PC-9 (cell line): ENCODE measurements at regions not wholly inside any gene's neighbourhood (a gene's known extent, or its start where the extent isn't known, plus 50 kb on each side); places are given as distances from the start of the nearest gene placed in this dataset.

Experiments
- EZH2 ChIP-seq: fragments of 200-600 bp; sonication (generic); IDR thresholded peaks from 2 replicates; pipeline ENCODE4 v1.8.0; 2017; ENCODE audit warnings: antibody characterized with exemption, low read depth
- TF ChIP-seq, protein P1 (sequence below): fragments of 200-600 bp; sonication (generic); conservative IDR thresholded peaks from 2 replicates; pipeline ENCODE4 v1.6.1; 2017; ENCODE audit warnings: mixed run types, antibody characterized with exemption, mild to moderate bottlenecking, moderate library complexity

GRCh38 chr6:10312445-10312844 is 102.4 kb downstream of the TFAP2A start:
- TF ChIP-seq, protein P1, sequence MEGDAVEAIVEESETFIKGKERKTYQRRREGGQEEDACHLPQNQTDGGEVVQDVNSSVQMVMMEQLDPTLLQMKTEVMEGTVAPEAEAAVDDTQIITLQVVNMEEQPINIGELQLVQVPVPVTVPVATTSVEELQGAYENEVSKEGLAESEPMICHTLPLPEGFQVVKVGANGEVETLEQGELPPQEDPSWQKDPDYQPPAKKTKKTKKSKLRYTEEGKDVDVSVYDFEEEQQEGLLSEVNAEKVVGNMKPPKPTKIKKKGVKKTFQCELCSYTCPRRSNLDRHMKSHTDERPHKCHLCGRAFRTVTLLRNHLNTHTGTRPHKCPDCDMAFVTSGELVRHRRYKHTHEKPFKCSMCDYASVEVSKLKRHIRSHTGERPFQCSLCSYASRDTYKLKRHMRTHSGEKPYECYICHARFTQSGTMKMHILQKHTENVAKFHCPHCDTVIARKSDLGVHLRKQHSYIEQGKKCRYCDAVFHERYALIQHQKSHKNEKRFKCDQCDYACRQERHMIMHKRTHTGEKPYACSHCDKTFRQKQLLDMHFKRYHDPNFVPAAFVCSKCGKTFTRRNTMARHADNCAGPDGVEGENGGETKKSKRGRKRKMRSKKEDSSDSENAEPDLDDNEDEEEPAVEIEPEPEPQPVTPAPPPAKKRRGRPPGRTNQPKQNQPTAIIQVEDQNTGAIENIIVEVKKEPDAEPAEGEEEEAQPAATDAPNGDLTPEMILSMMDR, result no peak
- no peak for TF ChIP-seq EZH2
